HEK293 (cell line): ENCODE measurements at regions not wholly inside any gene's neighbourhood (a gene's known extent, or its start where the extent isn't known, plus 50 kb on each side); places are given as distances from the start of the nearest gene placed in this dataset.

Experiments
- BCL11A ChIP-seq: fragments of 450-650 bp; formaldehyde crosslinking; IDR thresholded peaks from 2 replicates; pipeline ENCODE4 v1.5.1; 2016; ENCODE audit warnings: low read depth, missing biosample characterization, missing genetic modification characterization
- CTCF ChIP-seq: fragments of 450-650 bp; formaldehyde crosslinking; IDR thresholded peaks from 2 replicates; pipeline ENCODE4 v1.5.1; 2016; ENCODE audit warnings: missing biosample characterization, missing genetic modification characterization
- ELK4 ChIP-seq: IDR thresholded peaks from 2 replicates; pipeline ENCODE4 v1.6.1; 2011; ENCODE audit warnings: mild to moderate bottlenecking, low read depth, low read length, borderline replicate concordance
- YY1 ChIP-seq: fragments of 450-650 bp; formaldehyde crosslinking; IDR thresholded peaks from 2 replicates; pipeline ENCODE4 v1.5.1; 2018; ENCODE audit warnings: missing biosample characterization, missing genetic modification characterization
- ZFP3 ChIP-seq: fragments of 450-650 bp; formaldehyde crosslinking; IDR thresholded peaks from 2 replicates; pipeline ENCODE4 v1.5.1; 2016; ENCODE audit warnings: low read depth, missing biosample characterization, missing genetic modification characterization
- ZNF202 ChIP-seq: fragments of 450-650 bp; formaldehyde crosslinking; IDR thresholded peaks from 2 replicates; pipeline ENCODE4 v1.5.1; 2016; ENCODE audit warnings: missing biosample characterization, missing genetic modification characterization, borderline replicate concordance
- ZNF391 ChIP-seq: fragments of 450-650 bp; formaldehyde crosslinking; IDR thresholded peaks from 2 replicates; pipeline ENCODE4 v1.5.1; 2016; ENCODE audit warnings: low read depth, missing biosample characterization, missing genetic modification characterization, borderline replicate concordance
- ZNF510 ChIP-seq: fragments of 450-650 bp; formaldehyde crosslinking; IDR thresholded peaks from 2 replicates; pipeline ENCODE4 v1.5.1; 2018; ENCODE audit warnings: mild to moderate bottlenecking, missing genetic modification characterization, missing biosample characterization; ENCODE audit not compliant: insufficient replicate concordance
- ZNF561 ChIP-seq: fragments of 450-650 bp; IDR thresholded peaks from 2 replicates; pipeline ENCODE4 v1.5.1; 2018; ENCODE audit warnings: missing biosample characterization, missing genetic modification characterization, borderline replicate concordance
- ZNF768 ChIP-seq: fragments of 450-650 bp; formaldehyde crosslinking; IDR thresholded peaks from 2 replicates; pipeline ENCODE4 v1.5.1; 2018; ENCODE audit warnings: missing biosample characterization, mild to moderate bottlenecking, missing genetic modification characterization

GRCh38 chrX:23557070-23557469 lies 110.2 kb upstream of the PRDX4 start:
- TF ChIP-seq ELK4 = no peak
- TF ChIP-seq ZNF391 (tag by site-specific recombination) = no peak
- TF ChIP-seq ZNF561 (tag by site-specific recombination) = no peak
- TF ChIP-seq CTCF (tag by site-specific recombination) = no peak
- no peak for TF ChIP-seq ZNF768 (tag by site-specific recombination)
- no peak for TF ChIP-seq ZFP3 (tag by site-specific recombination)
- TF ChIP-seq ZNF510 (tag by site-specific recombination) = no peak
- TF ChIP-seq YY1 (tag by site-specific recombination) = no peak
- no peak for TF ChIP-seq BCL11A
- no peak for TF ChIP-seq ZNF202 (tag by site-specific recombination)
